GM19328 (cell line): ENCODE measurements at regions not wholly inside any gene's neighbourhood (a gene's known extent, or its start where the extent isn't known, plus 50 kb on each side); places are given as distances from the start of the nearest gene placed in this dataset.
"Not testable (repeated sequence)": the region's sequence is repeated elsewhere in the genome, so short reads cannot be mapped to it uniquely, and the experiment has no call there.

Source experiments
- ATAC-seq: cut with Tn5 transposase; IDR thresholded peaks from one replicate; pipeline ENCODE4 v1.9.1; 2021; ENCODE audit warnings: mild to moderate bottlenecking, moderate library complexity; ENCODE audit not compliant: unreplicated experiment

- ATAC-seq, result no peak
Measured at GRCh38 chrX:131881194-131881593, 141.9 kb upstream of the STK26 start.

DNA sequence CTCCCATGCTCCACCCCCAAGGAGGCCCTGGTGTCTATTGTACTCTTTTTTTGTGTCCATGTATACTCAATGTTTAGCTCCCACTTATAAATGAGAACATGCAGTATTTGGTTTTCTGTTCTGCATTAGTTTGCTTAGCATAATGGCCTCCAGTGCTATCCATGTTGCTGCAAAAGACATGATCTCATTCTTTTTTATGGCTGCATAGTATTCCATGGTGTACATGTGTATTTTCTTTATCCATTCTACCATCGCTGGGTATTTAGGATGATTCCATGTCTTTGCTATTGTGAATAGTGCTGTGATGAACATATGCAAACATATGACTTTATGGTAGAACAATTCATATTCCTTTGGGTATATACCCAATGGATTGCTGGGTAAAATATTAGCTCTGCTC lies 138.1 kb upstream of the STK26 start:
- ATAC-seq, result not testable (repeated sequence)

GRCh38 chrX:131893857-131894256 lies 129.2 kb upstream of the STK26 start:
- not testable (repeated sequence) for ATAC-seq

DNA sequence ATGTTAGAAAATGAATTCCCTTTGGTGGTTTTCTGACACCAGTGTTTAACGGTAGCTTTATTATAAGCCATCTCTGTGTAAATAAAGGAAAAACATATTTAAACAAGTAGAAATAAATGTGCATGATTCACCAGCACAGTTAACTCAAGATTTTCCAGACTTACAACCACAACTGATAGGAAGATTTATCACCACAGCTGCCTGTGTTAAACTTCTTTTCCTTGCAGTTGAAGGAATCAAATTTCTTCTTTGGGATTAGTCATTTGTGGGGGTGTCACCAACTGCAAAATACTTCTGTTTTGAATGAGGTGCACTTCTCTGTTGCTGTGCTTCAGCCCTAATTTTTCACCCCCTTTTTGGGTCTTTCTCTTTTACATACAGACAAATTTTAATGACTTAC lies 128.1 kb upstream of the STK26 start:
- ATAC-seq, result no peak

DNA sequence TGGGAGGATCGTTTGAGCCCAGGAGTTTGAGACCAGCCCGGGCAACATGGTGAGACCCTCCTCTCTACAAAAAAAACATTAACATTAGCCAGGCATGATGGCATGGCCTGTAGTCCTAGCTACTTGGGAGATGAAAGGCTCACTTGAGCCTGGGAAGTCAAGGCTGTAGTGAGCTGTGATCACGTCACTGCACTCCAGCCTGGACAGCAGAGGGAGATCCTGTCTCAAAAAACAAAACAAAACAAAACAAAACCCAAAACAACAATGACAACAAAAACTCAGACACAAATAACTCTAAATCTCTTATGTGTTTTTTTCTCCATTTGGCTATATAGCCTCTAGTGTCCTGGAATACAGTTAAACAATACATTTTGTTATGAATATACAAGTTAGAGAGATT lies 127.3 kb upstream of the STK26 start:
- no peak for ATAC-seq

GRCh38 chrX:131901546-131901945 lies 121.6 kb upstream of the STK26 start:
- ATAC-seq, result no peak

DNA sequence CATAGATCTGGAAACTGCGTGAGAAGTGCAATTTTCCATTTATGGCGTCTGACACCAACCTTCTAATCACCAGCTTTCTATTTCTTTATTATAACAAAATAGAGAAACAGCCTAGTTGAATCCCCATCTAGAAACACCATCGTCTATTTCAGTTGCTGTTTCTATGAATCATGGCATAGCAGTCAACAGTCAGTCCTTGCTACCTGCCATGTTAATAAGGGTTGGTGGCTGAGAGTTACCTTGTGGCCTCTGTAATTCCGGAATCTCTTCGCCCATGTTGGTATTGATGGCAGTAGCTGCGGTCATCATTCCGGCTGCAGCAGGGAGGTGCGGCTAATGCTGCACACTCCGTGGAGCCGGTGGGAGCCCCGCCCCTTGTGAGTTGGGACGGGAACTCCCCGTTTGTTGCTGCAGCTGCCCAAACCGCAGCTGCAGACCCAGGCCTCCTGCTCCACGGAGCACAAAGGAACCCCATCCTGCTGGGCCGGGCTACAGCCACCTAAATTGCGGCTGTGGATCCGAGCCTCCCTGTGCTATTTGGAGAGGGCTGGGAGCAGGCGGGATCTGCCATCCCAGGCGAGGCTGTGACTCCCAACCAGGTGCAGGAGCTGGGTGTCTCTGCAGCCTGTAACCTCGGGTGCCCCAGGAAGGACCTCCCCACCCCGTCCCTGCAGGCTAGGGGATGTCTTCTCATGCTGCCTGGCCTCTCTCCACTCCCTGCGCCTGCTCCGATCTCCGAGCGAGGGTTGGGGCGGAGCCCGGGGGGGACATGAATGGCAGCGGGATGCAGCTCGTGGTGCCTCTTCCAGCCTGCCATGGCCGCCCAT lies 115.4 kb upstream of the STK26 start:
- no peak for ATAC-seq

DNA sequence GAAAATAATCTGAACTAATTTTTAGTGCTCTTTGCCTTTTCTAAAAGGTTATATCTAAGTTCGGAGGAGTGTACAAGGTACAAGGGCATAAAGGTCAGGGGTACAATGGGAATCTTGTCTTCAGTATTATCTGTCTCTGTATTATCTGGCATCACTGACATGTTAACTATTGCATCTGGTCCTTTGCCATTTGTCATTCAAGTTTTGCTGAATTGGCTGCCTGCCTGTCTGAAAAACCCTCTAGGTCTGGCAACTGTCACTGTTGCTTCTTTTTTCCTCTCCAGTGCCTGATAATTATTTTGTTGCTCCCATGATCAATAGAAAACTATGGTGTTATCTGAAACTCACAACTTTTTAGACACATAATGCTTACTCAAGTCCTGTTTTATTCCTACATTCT lies 112.5 kb upstream of the STK26 start:
- no peak for ATAC-seq

- ATAC-seq, result no peak
Measured at GRCh38 chrX:131915488-131915887, 107.6 kb upstream of the STK26 start.

DNA sequence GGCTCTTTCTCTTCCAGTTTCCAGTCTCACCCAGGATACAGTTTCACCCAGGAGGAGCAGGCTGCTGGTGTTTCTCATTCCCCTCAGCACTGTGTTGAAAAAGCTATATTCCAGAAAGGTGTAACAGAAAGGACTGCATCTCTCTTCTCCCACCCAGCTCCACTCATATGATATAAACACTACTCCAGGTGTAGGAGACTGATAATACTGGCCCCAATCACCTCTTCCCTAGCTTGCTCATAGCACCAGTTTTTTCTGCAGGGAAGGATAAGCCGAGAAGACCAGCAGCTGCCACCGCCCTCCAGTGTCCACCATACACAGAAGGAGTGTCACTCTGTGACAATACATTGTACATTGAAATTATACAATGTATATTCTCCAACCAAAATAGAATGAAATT lies 105.5 kb upstream of the STK26 start:
- ATAC-seq, result no peak

GRCh38 chrX:131918839-131919238 lies 104.3 kb upstream of the STK26 start:
- no peak for ATAC-seq

DNA sequence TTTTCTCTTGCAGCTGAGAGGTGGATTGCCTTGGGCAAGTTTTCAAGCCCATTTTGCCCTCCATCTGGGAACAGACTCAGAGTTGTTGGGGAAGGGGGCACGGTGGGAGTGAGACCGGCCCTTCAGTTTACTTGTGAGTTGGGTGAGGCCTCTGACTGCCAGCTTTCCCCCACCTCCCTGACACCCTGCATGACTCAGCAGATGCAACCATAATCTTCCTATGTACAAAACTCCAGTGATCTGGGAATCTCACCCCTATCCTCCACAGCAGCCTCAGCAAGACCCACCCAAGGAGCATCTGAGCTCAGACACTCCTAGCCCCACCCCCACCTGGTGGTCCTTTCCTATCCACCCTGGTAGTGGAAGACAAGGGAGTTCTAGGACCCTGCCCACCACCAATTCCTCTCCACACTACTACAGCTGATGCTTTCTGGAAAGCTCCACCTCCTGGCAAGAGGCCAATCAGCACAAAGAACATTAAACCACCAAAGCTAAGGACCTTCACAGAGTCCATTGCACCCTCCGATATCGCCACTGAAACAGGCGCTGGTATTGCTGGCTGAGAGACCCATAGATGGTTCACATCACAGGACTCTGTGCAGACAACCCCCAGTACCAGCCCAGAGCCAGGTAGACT lies 99.4 kb upstream of the STK26 start:
- no peak for ATAC-seq

GRCh38 chrX:131938749-131939148 lies 84.4 kb upstream of the STK26 start:
- no peak for ATAC-seq

GRCh38 chrX:131942034-131942433 lies 81.1 kb upstream of the STK26 start:
- no peak for ATAC-seq

DNA sequence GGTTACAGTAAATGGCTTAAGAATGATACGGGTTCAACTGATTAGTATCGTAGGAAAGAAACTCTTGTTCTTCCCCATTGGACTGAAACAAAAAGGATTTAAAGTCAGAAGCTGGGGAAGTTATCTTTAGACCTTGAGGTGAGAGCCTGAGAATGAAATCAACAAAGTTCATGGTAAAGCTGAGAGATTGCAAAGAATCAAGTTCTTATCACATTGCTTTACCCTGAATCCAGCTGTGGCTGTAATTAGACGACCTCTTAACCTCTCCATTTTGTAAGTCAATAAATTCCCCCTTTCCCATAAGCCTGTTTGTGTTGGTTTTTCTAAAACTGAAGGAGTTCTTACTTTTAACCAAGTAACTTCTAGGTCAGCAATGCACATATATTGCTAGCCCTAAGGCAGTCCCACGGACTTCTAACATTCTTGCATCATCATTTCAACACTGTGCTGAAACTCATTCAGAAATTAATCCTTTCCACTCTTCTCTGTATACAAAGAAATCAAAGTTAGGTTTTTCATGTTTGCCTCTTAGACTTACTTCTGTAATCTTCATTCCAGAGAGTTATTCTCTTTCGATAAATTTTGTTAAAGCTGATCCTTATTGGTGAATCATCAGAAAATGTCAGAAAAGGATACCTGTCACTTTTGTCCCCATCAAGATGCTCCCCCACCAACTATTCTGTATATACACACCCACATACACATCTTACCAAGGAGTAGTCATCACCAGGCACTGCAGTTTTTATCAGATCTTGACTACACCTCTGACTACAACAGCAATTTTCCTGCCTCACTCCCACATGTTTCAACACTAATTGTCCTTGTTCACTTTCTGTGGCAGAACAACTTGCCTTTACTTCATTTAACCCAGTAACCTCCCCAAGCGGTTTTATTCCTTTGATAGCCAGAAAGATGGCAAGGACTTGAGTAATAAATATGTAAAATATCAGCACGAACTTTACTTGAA lies 77.9 kb upstream of the STK26 start:
- no peak for ATAC-seq

- no peak for ATAC-seq
Measured at GRCh38 chrX:131951166-131951565, 71.9 kb upstream of the STK26 start.

DNA sequence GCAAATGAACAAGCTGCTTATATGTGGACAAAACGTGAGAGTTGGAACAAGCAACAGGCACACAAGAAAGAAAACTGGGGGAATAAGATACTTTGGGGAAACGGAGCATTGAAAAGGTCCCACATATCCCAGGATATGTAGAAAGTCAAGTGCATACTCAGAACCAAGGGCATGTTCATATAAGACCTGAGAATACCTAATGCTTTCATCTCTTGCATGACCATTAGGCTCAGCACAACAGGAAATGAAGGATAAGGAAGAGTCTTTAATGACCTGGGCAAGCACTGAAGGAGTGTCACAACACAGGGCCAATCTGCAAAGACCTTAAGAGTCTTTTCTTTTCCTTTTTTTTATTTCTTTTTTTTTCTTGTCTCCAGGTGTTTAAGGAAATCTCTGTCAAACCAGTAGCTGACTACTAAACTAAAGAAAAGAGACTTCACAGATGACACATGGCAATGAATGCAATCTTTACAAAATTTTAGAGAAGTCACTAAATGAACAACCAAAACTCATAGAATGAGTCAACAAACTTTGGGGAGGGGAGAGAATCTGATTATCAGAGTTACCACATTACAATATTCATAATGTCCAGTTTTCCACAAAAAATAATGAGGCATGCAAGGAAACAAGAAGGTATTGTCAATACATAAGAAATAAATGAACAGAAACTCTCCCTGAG lies 67.9 kb upstream of the STK26 start:
- no peak for ATAC-seq

DNA sequence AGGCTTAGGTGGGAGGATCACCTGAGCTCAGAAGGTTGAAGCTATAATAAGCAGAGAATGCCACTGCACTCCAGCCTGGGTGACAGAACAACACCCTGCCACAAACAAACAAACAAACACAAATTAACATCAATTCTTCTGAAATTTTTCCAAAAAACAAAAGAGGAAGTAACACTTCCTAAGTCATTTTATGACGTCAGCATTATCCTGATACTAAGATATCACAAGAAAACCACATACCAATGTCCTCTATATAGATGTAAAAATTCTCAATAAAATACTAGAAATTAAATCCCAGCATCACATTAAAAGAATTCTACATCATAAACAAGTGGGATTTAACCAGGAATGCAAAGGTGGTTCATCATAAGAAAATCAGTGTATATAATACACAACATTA lies 64.4 kb upstream of the STK26 start:
- no peak for ATAC-seq

GRCh38 chrX:131970347-131970746 lies 52.8 kb upstream of the STK26 start:
- ATAC-seq, result no peak
